ENCODE measurements at regions not wholly inside any gene's neighbourhood (a gene's known extent, or its start where the extent isn't known, plus 50 kb on each side); places are given as distances from the start of the nearest gene placed in this dataset.

- Histone ChIP-seq H3K4me3 (ENCODE audit: low read length in 3 of 3) (no peak overlapping the region), H3K27ac (ENCODE audit: low read depth, low read length) (no peak overlapping the region), H3K9ac (ENCODE audit: low read depth in 1 of 3, low read length in 3 of 3) (no peak overlapping the region), H3K4me1 (ENCODE audit: control insufficient read depth in 3 of 3, insufficient read depth in 3 of 3, low read length in 3 of 3) (peaks cover 0 to 11% (median 8%) of the 10 kb centered on the region in 3 donors), H3K36me3 (ENCODE audit: control insufficient read depth in 3 of 3, insufficient read depth in 3 of 3, low read length in 3 of 3) (no peaks in the 10 kb centered on the region), H3K27me3 (ENCODE audit: control insufficient read depth in 3 of 3, insufficient read depth in 3 of 3, low read length in 3 of 3) (no peaks in the 10 kb centered on the region), H3K9me3 (ENCODE audit: control insufficient read depth in 3 of 3, low read length in 3 of 3) (no peaks in the 10 kb centered on the region)
Measured at GRCh38 chr11:121884626-121885025, 231.4 kb downstream of the BLID start.

- Histone ChIP-seq H3K4me3 (ENCODE audit: low read length in 3 of 3) (no peak overlapping the region), H3K27me3 (ENCODE audit: control insufficient read depth in 3 of 3, insufficient read depth in 3 of 3, low read length in 3 of 3) (no peaks in the 10 kb centered on the region), H3K36me3 (ENCODE audit: control insufficient read depth in 3 of 3, insufficient read depth in 3 of 3, low read length in 3 of 3) (no peaks in the 10 kb centered on the region), H3K9me3 (ENCODE audit: control insufficient read depth in 3 of 3, low read length in 3 of 3) (no peaks in the 10 kb centered on the region), H3K27ac (ENCODE audit: low read depth, low read length) (no peak overlapping the region), H3K4me1 (ENCODE audit: control insufficient read depth in 3 of 3, insufficient read depth in 3 of 3, low read length in 3 of 3) (peaks cover 0 to 8% (median 6%) of the 10 kb centered on the region in 3 donors), H3K9ac (ENCODE audit: low read depth in 1 of 3, low read length in 3 of 3) (no peak overlapping the region)
Measured at GRCh38 chr11:121881806-121882205, 234.2 kb downstream of the BLID start.

- Histone ChIP-seq H3K4me1 (ENCODE audit: control insufficient read depth in 3 of 3, insufficient read depth in 3 of 3, low read length in 3 of 3) (peaks cover 7 to 13% (median 8%) of the 10 kb centered on the region in 3 donors), H3K27ac (ENCODE audit: low read depth, low read length) (no peak overlapping the region), H3K27me3 (ENCODE audit: control insufficient read depth in 3 of 3, insufficient read depth in 3 of 3, low read length in 3 of 3) (no peaks in the 10 kb centered on the region), H3K9ac (ENCODE audit: low read depth in 1 of 3, low read length in 3 of 3) (no peak overlapping the region), H3K4me3 (ENCODE audit: low read length in 3 of 3) (no peak overlapping the region), H3K36me3 (ENCODE audit: control insufficient read depth in 3 of 3, insufficient read depth in 3 of 3, low read length in 3 of 3) (no peaks in the 10 kb centered on the region), H3K9me3 (ENCODE audit: control insufficient read depth in 3 of 3, low read length in 3 of 3) (no peaks in the 10 kb centered on the region)
Measured at GRCh38 chr11:121877152-121877551, 238.9 kb downstream of the BLID start.

- H3K27me3 ChIP-seq (ENCODE audit: control insufficient read depth in 3 of 3, insufficient read depth in 3 of 3, low read length in 3 of 3), result no peaks in the 10 kb centered on the region
- H3K4me3 ChIP-seq (ENCODE audit: low read length in 3 of 3), result no peak overlapping the region
- no peak overlapping the region for H3K27ac ChIP-seq (ENCODE audit: low read depth, low read length)
- no peaks in the 10 kb centered on the region for H3K9me3 ChIP-seq (ENCODE audit: control insufficient read depth in 3 of 3, low read length in 3 of 3)
- no peak overlapping the region for H3K9ac ChIP-seq (ENCODE audit: low read depth in 1 of 3, low read length in 3 of 3)
- no peaks in the 10 kb centered on the region for H3K36me3 ChIP-seq (ENCODE audit: control insufficient read depth in 3 of 3, insufficient read depth in 3 of 3, low read length in 3 of 3)
- H3K4me1 ChIP-seq (ENCODE audit: control insufficient read depth in 3 of 3, insufficient read depth in 3 of 3, low read length in 3 of 3), result peaks cover 19 to 37% (median 21%) of the 10 kb centered on the region in 3 donors
Measured at GRCh38 chr11:121873766-121874165, 242.2 kb downstream of the BLID start.

- no peak overlapping the region for H3K4me3 ChIP-seq (ENCODE audit: low read length in 3 of 3)
- H3K9ac ChIP-seq (ENCODE audit: low read depth in 1 of 3, low read length in 3 of 3), result no peak overlapping the region
- no peak overlapping the region for H3K27ac ChIP-seq (ENCODE audit: low read depth, low read length)
- no peaks in the 10 kb centered on the region for H3K27me3 ChIP-seq (ENCODE audit: control insufficient read depth in 3 of 3, insufficient read depth in 3 of 3, low read length in 3 of 3)
- no peaks in the 10 kb centered on the region for H3K9me3 ChIP-seq (ENCODE audit: control insufficient read depth in 3 of 3, low read length in 3 of 3)
- H3K36me3 ChIP-seq (ENCODE audit: control insufficient read depth in 3 of 3, insufficient read depth in 3 of 3, low read length in 3 of 3), result no peaks in the 10 kb centered on the region
- H3K4me1 ChIP-seq (ENCODE audit: control insufficient read depth in 3 of 3, insufficient read depth in 3 of 3, low read length in 3 of 3), result peaks cover 19 to 40% (median 21%) of the 10 kb centered on the region in 3 donors
Measured at GRCh38 chr11:121872356-121872755, 243.7 kb downstream of the BLID start.

GRCh38 chr11:121870206-121871045 is 245.6 kb downstream of the BLID start:
- Histone ChIP-seq H3K9me3 (ENCODE audit: control insufficient read depth in 3 of 3, low read length in 3 of 3) (no peaks in the 10 kb centered on the region), H3K36me3 (ENCODE audit: control insufficient read depth in 3 of 3, insufficient read depth in 3 of 3, low read length in 3 of 3) (no peaks in the 10 kb centered on the region), H3K4me1 (ENCODE audit: control insufficient read depth in 3 of 3, insufficient read depth in 3 of 3, low read length in 3 of 3) (peaks cover 19 to 42% (median 21%) of the 10 kb centered on the region in 3 donors), H3K27me3 (ENCODE audit: control insufficient read depth in 3 of 3, insufficient read depth in 3 of 3, low read length in 3 of 3) (no peaks in the 10 kb centered on the region), H3K27ac (ENCODE audit: low read depth, low read length) (peak overlapping the region; percentile 42), H3K9ac (ENCODE audit: low read depth in 1 of 3, low read length in 3 of 3) (no peak overlapping the region), H3K4me3 (ENCODE audit: low read length in 3 of 3) (no peak overlapping the region)

GRCh38 chr11:121869478-121869877 is 246.5 kb downstream of the BLID start:
- H3K27me3 ChIP-seq (ENCODE audit: control insufficient read depth in 3 of 3, insufficient read depth in 3 of 3, low read length in 3 of 3), result no peaks in the 10 kb centered on the region
- H3K4me1 ChIP-seq (ENCODE audit: control insufficient read depth in 3 of 3, insufficient read depth in 3 of 3, low read length in 3 of 3), result peaks cover 19 to 42% (median 21%) of the 10 kb centered on the region in 3 donors
- H3K9me3 ChIP-seq (ENCODE audit: control insufficient read depth in 3 of 3, low read length in 3 of 3), result no peaks in the 10 kb centered on the region
- no peaks in the 10 kb centered on the region for H3K36me3 ChIP-seq (ENCODE audit: control insufficient read depth in 3 of 3, insufficient read depth in 3 of 3, low read length in 3 of 3)
- H3K9ac ChIP-seq (ENCODE audit: low read depth in 1 of 3, low read length in 3 of 3), result no peak overlapping the region
- H3K4me3 ChIP-seq (ENCODE audit: low read length in 3 of 3), result no peak overlapping the region
- H3K27ac ChIP-seq (ENCODE audit: low read depth, low read length), result no peak overlapping the region

GRCh38 chr11:121866754-121867153 is 249.3 kb downstream of the BLID start:
- Histone ChIP-seq H3K36me3 (ENCODE audit: control insufficient read depth in 3 of 3, insufficient read depth in 3 of 3, low read length in 3 of 3) (no peaks in the 10 kb centered on the region), H3K4me3 (ENCODE audit: low read length in 3 of 3) (no peak overlapping the region), H3K27me3 (ENCODE audit: control insufficient read depth in 3 of 3, insufficient read depth in 3 of 3, low read length in 3 of 3) (no peaks in the 10 kb centered on the region), H3K9me3 (ENCODE audit: control insufficient read depth in 3 of 3, low read length in 3 of 3) (no peaks in the 10 kb centered on the region), H3K4me1 (ENCODE audit: control insufficient read depth in 3 of 3, insufficient read depth in 3 of 3, low read length in 3 of 3) (peaks cover 12 to 27% (median 13%) of the 10 kb centered on the region in 3 donors), H3K27ac (ENCODE audit: low read depth, low read length) (peak overlapping the region; percentile 3), H3K9ac (ENCODE audit: low read depth in 1 of 3, low read length in 3 of 3) (no peak overlapping the region)

GRCh38 chr11:121864660-121865059 is 251.4 kb downstream of the BLID start:
- peaks cover 0 to 9% (median 0%) of the 10 kb centered on the region in 3 donors for H3K4me1 ChIP-seq (ENCODE audit: control insufficient read depth in 3 of 3, insufficient read depth in 3 of 3, low read length in 3 of 3)
- no peaks in the 10 kb centered on the region for H3K36me3 ChIP-seq (ENCODE audit: control insufficient read depth in 3 of 3, insufficient read depth in 3 of 3, low read length in 3 of 3)
- H3K27ac ChIP-seq (ENCODE audit: low read depth, low read length), result no peak overlapping the region
- no peaks in the 10 kb centered on the region for H3K27me3 ChIP-seq (ENCODE audit: control insufficient read depth in 3 of 3, insufficient read depth in 3 of 3, low read length in 3 of 3)
- H3K9ac ChIP-seq (ENCODE audit: low read depth in 1 of 3, low read length in 3 of 3), result no peak overlapping the region
- H3K4me3 ChIP-seq (ENCODE audit: low read length in 3 of 3), result no peak overlapping the region
- H3K9me3 ChIP-seq (ENCODE audit: control insufficient read depth in 3 of 3, low read length in 3 of 3), result no peaks in the 10 kb centered on the region

GRCh38 chr11:121863126-121863525 is 252.9 kb downstream of the BLID start:
- Histone ChIP-seq H3K9me3 (ENCODE audit: control insufficient read depth in 3 of 3, low read length in 3 of 3) (no peaks in the 10 kb centered on the region), H3K4me3 (ENCODE audit: low read length in 3 of 3) (no peak overlapping the region), H3K4me1 (ENCODE audit: control insufficient read depth in 3 of 3, insufficient read depth in 3 of 3, low read length in 3 of 3) (peaks cover 0 to 5% (median 0%) of the 10 kb centered on the region in 3 donors), H3K9ac (ENCODE audit: low read depth in 1 of 3, low read length in 3 of 3) (no peak overlapping the region), H3K27me3 (ENCODE audit: control insufficient read depth in 3 of 3, insufficient read depth in 3 of 3, low read length in 3 of 3) (no peaks in the 10 kb centered on the region), H3K36me3 (ENCODE audit: control insufficient read depth in 3 of 3, insufficient read depth in 3 of 3, low read length in 3 of 3) (no peaks in the 10 kb centered on the region), H3K27ac (ENCODE audit: low read depth, low read length) (no peak overlapping the region)

Measured in skeletal muscle tissue (tissue), 3 donors.